ENCODE measurements at regions not wholly inside any gene's neighbourhood (a gene's known extent, or its start where the extent isn't known, plus 50 kb on each side); places are given as distances from the start of the nearest gene placed in this dataset.
A peak's percentile ranks its signal among the peaks of the same experiment; 100 is the strongest.

- H3K27me3 ChIP-seq = no peaks in the 10 kb centered on the region
- no peaks in the 10 kb centered on the region for H3K36me3 ChIP-seq
- H3K9me3 ChIP-seq = no peaks in the 10 kb centered on the region
- ATAC-seq (no peak), DNase-seq (no peak)
- intact Hi-C loops (cut with DNase I) = no loop called here
- WGBS (ENCODE audit: insufficient coverage, low coverage, low lambda C conversion rate, missing lambda C conversion rate) = 66% methylated on average over 3 of the region's 3 CpGs
- TF ChIP-seq POLR2A (IDR thresholded peaks at IDR 0.05) (no peak), CTCF (IDR thresholded peaks at IDR 0.05) (no peak)
- H3K4me3 ChIP-seq = no peak overlapping the region
- no peaks in the 10 kb centered on the region for H3K4me1 ChIP-seq
- H3K27ac ChIP-seq = no peak overlapping the region
Observed at GRCh38 chr4:64940698-64941097, 531.4 kb upstream of the TECRL start.

- intact Hi-C loops (cut with DNase I) = no loop called here
- Histone ChIP-seq H3K4me1 (no peaks in the 10 kb centered on the region), H3K36me3 (no peaks in the 10 kb centered on the region), H3K9me3 (no peaks in the 10 kb centered on the region), H3K27me3 (no peaks in the 10 kb centered on the region), H3K4me3 (no peak overlapping the region), H3K27ac (no peak overlapping the region)
- DNase-seq (no peak), ATAC-seq (peak in 1 of 4 donors; percentile 14)
- TF ChIP-seq CTCF (IDR thresholded peaks at IDR 0.05) (no peak), POLR2A (IDR thresholded peaks at IDR 0.05) (no peak)
- 60% methylated on average over 1 of the region's 1 CpG for WGBS (ENCODE audit: insufficient coverage, low coverage, low lambda C conversion rate, missing lambda C conversion rate)
Observed at GRCh38 chr4:64935469-64936001, 526.3 kb upstream of the TECRL start.

DNA sequence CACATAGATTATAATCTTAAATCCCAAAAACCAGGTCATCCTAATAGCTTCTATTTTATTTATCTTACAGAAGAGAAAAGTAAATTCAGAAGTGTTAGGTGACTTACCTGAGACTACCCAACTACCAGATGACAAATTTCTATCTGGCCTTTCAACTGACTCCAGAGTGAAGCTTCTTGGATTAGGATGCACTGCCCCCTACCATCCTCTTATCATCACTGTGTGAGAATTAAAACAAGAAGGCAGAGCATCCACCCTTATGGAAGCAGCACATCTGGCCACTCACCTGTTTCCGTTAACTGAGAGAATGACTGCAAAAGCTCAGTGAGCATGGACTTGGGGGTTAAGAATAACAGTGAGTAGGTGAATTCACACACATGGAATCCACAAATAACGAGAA lies 502.6 kb upstream of the TECRL start:
- TF ChIP-seq POLR2A (IDR thresholded peaks at IDR 0.05) (no peak), CTCF (IDR thresholded peaks at IDR 0.05) (no peak)

DNA sequence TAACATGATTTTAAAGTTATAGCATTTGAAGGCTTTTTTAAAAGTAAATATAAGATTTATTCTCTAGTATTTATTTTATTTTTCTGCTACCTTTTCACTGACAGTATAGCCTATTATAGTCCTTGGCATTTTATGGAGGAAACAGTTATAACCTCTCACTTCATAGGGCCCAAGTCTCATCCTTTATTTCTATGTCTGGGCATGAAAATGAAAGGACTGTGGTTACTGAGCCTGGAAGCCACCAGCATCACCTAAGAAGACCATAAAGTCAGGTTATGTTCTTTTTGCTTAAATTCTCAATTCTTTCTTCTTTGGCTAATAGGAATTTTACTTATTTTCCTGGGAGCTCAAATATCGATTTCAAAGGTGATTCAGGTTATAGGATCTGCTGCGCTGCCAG lies 494.7 kb upstream of the TECRL start:
- H3K4me1 ChIP-seq = no peaks in the 10 kb centered on the region
- WGBS (ENCODE audit: insufficient coverage, low coverage, low lambda C conversion rate, missing lambda C conversion rate) = 37% methylated on average over 2 of the region's 2 CpGs

More for the DNA sequence above, 502.6 kb upstream of the TECRL start:
- Histone ChIP-seq H3K4me1 (no peaks in the 10 kb centered on the region), H3K27ac (no peak overlapping the region), H3K27me3 (no peaks in the 10 kb centered on the region), H3K4me3 (no peak overlapping the region), H3K36me3 (no peaks in the 10 kb centered on the region), H3K9me3 (no peaks in the 10 kb centered on the region)
- DNase-seq = no peak
- 45% methylated on average over 2 of the region's 2 CpGs for WGBS (ENCODE audit: insufficient coverage, low coverage, low lambda C conversion rate, missing lambda C conversion rate)
- ATAC-seq = no peak
- intact Hi-C loops (cut with DNase I) = no loop called here

More for the DNA sequence above, 494.7 kb upstream of the TECRL start:
- intact Hi-C loops (cut with DNase I) = no loop called here
- Histone ChIP-seq H3K27me3 (no peaks in the 10 kb centered on the region), H3K9me3 (no peaks in the 10 kb centered on the region), H3K27ac (no peak overlapping the region), H3K4me3 (no peak overlapping the region), H3K36me3 (no peaks in the 10 kb centered on the region)
- ATAC-seq (no peak), DNase-seq (no peak)
- TF ChIP-seq POLR2A (IDR thresholded peaks at IDR 0.05) (no peak), CTCF (IDR thresholded peaks at IDR 0.05) (no peak)

Measured in right lobe of liver (tissue), 6 donors.